Heart left ventricle (tissue), 16 donors: ENCODE measurements at regions not wholly inside any gene's neighbourhood (a gene's known extent, or its start where the extent isn't known, plus 50 kb on each side); places are given as distances from the start of the nearest gene placed in this dataset.

ENCODE experiments used
- ATAC-seq, 4 donors: fragments of 200-7000 bp; cut with Tn5 transposase; one replicate each; pipeline ENCODE4 v1.9.1; 2020 to 2022; ENCODE audit warnings: moderate library complexity in 4 of 4, mild to moderate bottlenecking in 3 of 4, moderate number of reproducible peaks in 1 of 4
- DNase-seq, 5 donors: peaks; one replicate each; pipeline ENCODE4 v3.0.0-alpha.2; 2020
- H3K27ac ChIP-seq, 12 donors: fragments of 200-600 bp; sonication (generic) in 4 of 12; one replicate each; pipeline versions ENCODE4 v1.5.0 to v1.8.0; 2016 to 2022; ENCODE audit warnings: mild to moderate bottlenecking in 2 of 12
- H3K27me3 ChIP-seq, 9 donors: fragments of 200-600 bp; sonication (generic) in 2 of 9; one replicate each; pipeline versions ENCODE4 v1.5.1 to v1.8.0; 2016 to 2022; ENCODE audit warnings: mild to moderate bottlenecking in 3 of 9
- H3K36me3 ChIP-seq, 9 donors: fragments of 200-600 bp; sonication (generic) in 2 of 9; one replicate each; pipeline versions ENCODE4 v1.5.0 to v1.8.0; 2018 to 2022; ENCODE audit warnings: mild to moderate bottlenecking in 2 of 9
- H3K4me1 ChIP-seq, 12 donors: fragments of 200-600 bp; sonication (generic) in 4 of 12; one replicate each; pipeline versions ENCODE4 v1.5.0 to v1.8.0; 2016 to 2022; ENCODE audit warnings: mild to moderate bottlenecking in 3 of 12
- H3K4me3 ChIP-seq, 12 donors: fragments of 200-600 bp; sonication (generic) in 4 of 12; one replicate each; pipeline versions ENCODE4 v1.5.0 to v1.8.0; 2017 to 2022; ENCODE audit warnings: mild to moderate bottlenecking in 9 of 12, moderate library complexity in 4 of 12
- H3K9me3 ChIP-seq, 12 donors: fragments of 200-600 bp; sonication (generic) in 4 of 12; one replicate each; pipeline versions ENCODE4 v1.5.0 to v1.8.0; 2016 to 2022; ENCODE audit warnings: mild to moderate bottlenecking in 1 of 12
- POLR2A ChIP-seq, 2 donors: fragments of 450-650 bp; IDR thresholded peaks; one replicate each; pipeline ENCODE4 v1.6.1; 2017; ENCODE audit warnings: antibody characterized with exemption in 2 of 2, mild to moderate bottlenecking in 2 of 2, moderate library complexity in 2 of 2
- WGBS, 4 donors: extraction: QIAGEN DNeasy Blood & Tissue Kit in 2 of 4; methylation state at CpG; one replicate each; pipeline versions ENCODE4 v1.1.5 to v1.1.7; 2013 to 2018; 5-methylcytosine and 5-hydroxymethylcytosine counted together
- intact Hi-C, 10 donors: fragments of 100-400 bp; cut with DNase I; formaldehyde crosslinking; loops; one replicate each; pipeline versions ENCODE4 v1.11.1 to v1.14.2; 2022
- TF ChIP-seq, protein P1 (sequence below), 12 donors: fragments of 200-600 bp; sonication (generic) in 4 of 12; IDR thresholded peaks; one replicate each; pipeline versions ENCODE4 v1.5.0 to v1.8.0; 2018 to 2022; ENCODE audit warnings: antibody characterized with exemption in 12 of 12, mild to moderate bottlenecking in 5 of 12
- donor health status: ischemic (EF 13 %, LVEDD 7.1; RV severe dilation, severe dysfunction).
- donor health status: healthy with polysubstance abuse.
- donor health status: DM: no; HTN: yes; CAD: no.
- donor health status: DM: no; HTN: no; CAD: no.
- donor health status: ischemic (EF 25% LVEDD 6.9; RV normal size, moderate dysfunction).
- donor health status: ischemic (EF 25% LVEDD 5.7; RV mildly dilated, moderate dysfunction).
- donor health status: healthy.
- donor health status: DM: yes; HTN: yes; CAD: no.
- donor health status: ischemic (EF 35%, LVEDD 5.7; RV mildly dilated, moderate dysfunction).
- donor health status: nonischemic (EF 11% LVEDD 7.7; RV severe dilation, severe dysfunction).
- donor health status: DM: yes; HTN: yes; CAD: no.
- donor health status: PGD.
- donor health status: ischemic (EF 29% LVEDD 5.4; RV normal size, mild dysfunction).
- donor health status: nonischemic (EF 23%, LVEDD 6.1; RV moderate dilation, normal function).

DNA sequence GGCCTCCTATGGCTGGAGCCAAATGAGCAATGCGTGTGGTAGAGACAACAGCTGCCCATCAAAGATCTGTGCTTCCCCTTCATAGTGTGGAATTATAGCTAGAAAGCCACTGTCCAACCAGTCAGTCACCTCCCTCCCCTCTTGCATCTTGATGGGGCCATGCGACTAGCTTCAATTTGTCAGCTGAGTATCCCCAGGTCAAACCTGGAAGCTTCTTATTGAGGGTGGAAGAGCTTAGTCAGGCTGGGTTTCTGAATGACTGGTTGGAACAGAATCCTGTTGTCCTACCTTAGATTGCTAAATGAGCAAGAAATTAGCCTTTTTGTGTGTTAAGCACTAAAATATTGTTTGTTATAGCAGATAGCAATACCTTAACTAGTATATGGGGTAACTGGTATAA lies 625.4 kb downstream of the PTPRC start:
- Histone ChIP-seq H3K27me3 (no peaks in the 10 kb centered on the region), H3K9me3 (no peaks in the 10 kb centered on the region), H3K36me3 (no peaks in the 10 kb centered on the region), H3K27ac (no peak overlapping the region), H3K4me1 (no peaks in the 10 kb centered on the region), H3K4me3 (no peak overlapping the region)
- ATAC-seq (no peak), DNase-seq (no peak)
- intact Hi-C loops = no loop called here
- 90 to 100% (median 95%) methylated on average over 2 of the region's 2 CpGs for WGBS, 4 donors
- TF ChIP-seq, protein P1, sequence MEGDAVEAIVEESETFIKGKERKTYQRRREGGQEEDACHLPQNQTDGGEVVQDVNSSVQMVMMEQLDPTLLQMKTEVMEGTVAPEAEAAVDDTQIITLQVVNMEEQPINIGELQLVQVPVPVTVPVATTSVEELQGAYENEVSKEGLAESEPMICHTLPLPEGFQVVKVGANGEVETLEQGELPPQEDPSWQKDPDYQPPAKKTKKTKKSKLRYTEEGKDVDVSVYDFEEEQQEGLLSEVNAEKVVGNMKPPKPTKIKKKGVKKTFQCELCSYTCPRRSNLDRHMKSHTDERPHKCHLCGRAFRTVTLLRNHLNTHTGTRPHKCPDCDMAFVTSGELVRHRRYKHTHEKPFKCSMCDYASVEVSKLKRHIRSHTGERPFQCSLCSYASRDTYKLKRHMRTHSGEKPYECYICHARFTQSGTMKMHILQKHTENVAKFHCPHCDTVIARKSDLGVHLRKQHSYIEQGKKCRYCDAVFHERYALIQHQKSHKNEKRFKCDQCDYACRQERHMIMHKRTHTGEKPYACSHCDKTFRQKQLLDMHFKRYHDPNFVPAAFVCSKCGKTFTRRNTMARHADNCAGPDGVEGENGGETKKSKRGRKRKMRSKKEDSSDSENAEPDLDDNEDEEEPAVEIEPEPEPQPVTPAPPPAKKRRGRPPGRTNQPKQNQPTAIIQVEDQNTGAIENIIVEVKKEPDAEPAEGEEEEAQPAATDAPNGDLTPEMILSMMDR (IDR thresholded peaks at IDR 0.05) = no peak
- no peak for TF ChIP-seq POLR2A (IDR thresholded peaks at IDR 0.05)

DNA sequence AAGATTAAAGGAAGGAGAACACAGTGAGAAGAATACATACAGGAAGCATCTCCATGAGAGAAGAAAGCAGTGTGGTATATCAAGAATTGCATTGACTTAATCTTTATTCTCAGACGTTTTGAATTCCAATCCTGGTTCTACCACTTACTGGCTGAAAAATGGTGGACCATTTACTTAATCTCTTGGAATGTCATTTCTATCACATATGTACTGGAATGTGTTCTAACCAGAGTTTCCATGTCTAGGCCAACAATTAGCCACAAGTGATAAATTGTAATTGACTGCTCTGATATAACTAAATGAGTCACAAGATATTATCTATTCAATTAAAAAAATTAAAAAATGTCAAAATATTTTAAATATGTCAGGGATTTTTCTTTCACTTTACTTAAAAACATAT lies 626.1 kb downstream of the PTPRC start:
- no peaks in the 10 kb centered on the region for H3K36me3 ChIP-seq
- DNase-seq (no peak), ATAC-seq (no peak)
- 47 to 68% (median 54%) methylated on average over 1 of the region's 1 CpG for WGBS, 4 donors
- intact Hi-C loops = no loop called here
- no peak overlapping the region for H3K4me3 ChIP-seq
- H3K9me3 ChIP-seq = no peaks in the 10 kb centered on the region
- no peak overlapping the region for H3K27ac ChIP-seq
- no peaks in the 10 kb centered on the region for H3K27me3 ChIP-seq
- TF ChIP-seq, protein P1 (IDR thresholded peaks at IDR 0.05) = no peak
- no peak for TF ChIP-seq POLR2A (IDR thresholded peaks at IDR 0.05)
- H3K4me1 ChIP-seq = no peaks in the 10 kb centered on the region

DNA sequence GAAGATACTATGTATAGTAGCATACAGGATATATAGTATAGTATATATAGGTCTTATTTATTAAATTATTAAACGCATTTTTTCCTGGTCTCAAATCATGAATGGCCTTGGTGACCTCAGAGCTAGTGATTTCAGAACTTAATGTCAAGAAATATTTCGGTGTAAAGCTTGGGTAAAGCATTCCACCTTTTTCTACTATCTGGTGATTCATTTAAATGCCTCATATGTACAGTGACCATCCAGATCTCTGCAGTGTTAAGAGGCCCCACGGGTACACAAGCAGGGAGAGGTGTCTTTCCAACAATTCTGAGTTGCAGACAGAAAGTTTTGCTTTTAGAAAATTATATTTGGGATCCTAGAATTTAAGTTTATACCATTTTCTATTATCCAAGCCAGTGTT lies 626.5 kb downstream of the PTPRC start:
- Histone ChIP-seq H3K27ac (no peak overlapping the region), H3K4me3 (no peak overlapping the region), H3K36me3 (no peaks in the 10 kb centered on the region), H3K4me1 (no peaks in the 10 kb centered on the region), H3K27me3 (no peaks in the 10 kb centered on the region), H3K9me3 (no peaks in the 10 kb centered on the region)
- ATAC-seq (no peak), DNase-seq (no peak)
- intact Hi-C loops = no loop called here
- WGBS, 4 donors = 80 to 84% (median 83%) methylated on average over 3 of the region's 3 CpGs
- TF ChIP-seq POLR2A (IDR thresholded peaks at IDR 0.05) = no peak
- TF ChIP-seq, protein P1 (IDR thresholded peaks at IDR 0.05) = no peak

DNA sequence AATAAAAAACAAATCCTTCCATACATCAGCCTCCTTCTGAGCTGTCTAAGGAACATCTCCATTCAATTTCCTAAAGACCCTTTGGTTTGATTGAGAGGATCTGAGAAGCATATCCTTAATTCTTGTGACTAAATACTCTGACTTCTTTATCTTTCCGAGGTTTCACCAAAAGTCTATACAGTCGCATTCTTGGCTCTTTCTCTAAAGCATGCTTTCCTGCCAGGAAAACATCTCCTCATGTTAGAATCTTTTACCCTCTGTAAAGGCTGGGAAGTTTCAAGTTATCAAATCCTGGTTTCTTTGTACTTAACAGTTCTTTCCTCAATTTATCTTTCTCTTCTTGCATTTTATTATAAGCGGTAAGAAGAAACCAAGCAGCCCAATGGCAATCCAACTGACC lies 630.4 kb downstream of the PTPRC start:
- no peaks in the 10 kb centered on the region for H3K9me3 ChIP-seq
- peaks cover 0 to 11% (median 6%) of the 10 kb centered on the region in 12 donors for H3K4me1 ChIP-seq
- no peaks in the 10 kb centered on the region for H3K36me3 ChIP-seq
- DNase-seq (no peak), ATAC-seq (no peak)
- no peak overlapping the region for H3K4me3 ChIP-seq
- no peaks in the 10 kb centered on the region for H3K27me3 ChIP-seq
- WGBS, 4 donors = 75 to 82% (median 79%) methylated on average over 3 of the region's 3 CpGs
- H3K27ac ChIP-seq = no peak overlapping the region
- intact Hi-C loops = no loop called here
- TF ChIP-seq POLR2A (IDR thresholded peaks at IDR 0.05) = no peak

DNA sequence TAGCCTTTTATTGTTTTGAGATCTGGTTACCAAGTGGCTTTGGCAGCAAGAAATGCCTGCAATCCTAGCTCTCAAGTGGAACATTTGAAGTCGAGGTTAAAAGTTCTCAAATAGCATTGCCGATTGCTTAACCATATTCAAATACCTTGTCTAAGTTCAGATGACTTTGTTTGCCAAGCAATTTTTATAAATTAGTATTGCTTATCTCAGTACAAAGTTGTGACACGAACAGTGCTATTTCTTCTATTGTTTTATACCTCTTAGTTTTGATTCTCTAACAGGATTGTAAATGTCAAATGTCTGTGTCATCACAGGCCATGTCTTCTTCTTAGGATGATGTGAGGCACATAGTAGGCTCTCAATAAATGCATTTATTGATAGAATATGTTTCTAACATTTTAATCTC lies 633.3 kb downstream of the PTPRC start:
- no peaks in the 10 kb centered on the region for H3K36me3 ChIP-seq
- no peak for TF ChIP-seq POLR2A (IDR thresholded peaks at IDR 0.05)
- TF ChIP-seq, protein P1 (IDR thresholded peaks at IDR 0.05) = no peak
- peaks cover 0 to 11% (median 6%) of the 10 kb centered on the region in 12 donors for H3K4me1 ChIP-seq
- no peak overlapping the region for H3K27ac ChIP-seq
- no peaks in the 10 kb centered on the region for H3K9me3 ChIP-seq
- DNase-seq (no peak), ATAC-seq (no peak)
- WGBS, 4 donors = 42 to 71% (median 52%) methylated on average over 3 of the region's 3 CpGs
- H3K27me3 ChIP-seq = no peaks in the 10 kb centered on the region
- no peak overlapping the region for H3K4me3 ChIP-seq
- intact Hi-C loops = no loop called here
